GM21381 (cell line): ENCODE measurements at regions not wholly inside any gene's neighbourhood (a gene's known extent, or its start where the extent isn't known, plus 50 kb on each side); places are given as distances from the start of the nearest gene placed in this dataset.
"Not testable (repeated sequence)": the region's sequence is repeated elsewhere in the genome, so short reads cannot be mapped to it uniquely, and the experiment has no call there.

Source experiments
- ATAC-seq: cut with Tn5 transposase; IDR thresholded peaks from one replicate; pipeline ENCODE4 v1.9.1; 2021; ENCODE audit warnings: mild to moderate bottlenecking, moderate library complexity; ENCODE audit not compliant: unreplicated experiment

- ATAC-seq, result no peak
These were observed 138.6 kb upstream of the AFDN start for GRCh38 chr6:167688123-167688522.

DNA sequence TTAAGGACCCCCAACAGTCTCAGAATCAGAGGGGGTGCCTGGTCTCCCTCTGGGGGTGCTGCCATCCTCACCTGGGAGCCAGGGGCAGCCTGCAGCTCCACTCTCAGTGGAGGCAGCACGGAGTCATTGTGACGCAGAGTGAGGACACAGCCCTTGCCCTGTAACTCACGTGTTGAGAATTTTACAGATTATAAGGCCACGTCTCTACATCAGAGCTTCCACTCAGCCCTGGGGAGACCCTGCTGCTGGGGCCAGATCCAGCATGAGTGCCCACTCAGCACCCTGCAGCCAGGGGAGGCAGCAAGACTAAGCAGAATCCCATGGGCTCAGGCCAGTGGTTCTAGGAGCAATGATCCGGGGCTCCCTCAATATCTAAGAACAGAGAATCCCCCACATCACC, 137.4 kb upstream of the AFDN start:
- ATAC-seq, result no peak

DNA sequence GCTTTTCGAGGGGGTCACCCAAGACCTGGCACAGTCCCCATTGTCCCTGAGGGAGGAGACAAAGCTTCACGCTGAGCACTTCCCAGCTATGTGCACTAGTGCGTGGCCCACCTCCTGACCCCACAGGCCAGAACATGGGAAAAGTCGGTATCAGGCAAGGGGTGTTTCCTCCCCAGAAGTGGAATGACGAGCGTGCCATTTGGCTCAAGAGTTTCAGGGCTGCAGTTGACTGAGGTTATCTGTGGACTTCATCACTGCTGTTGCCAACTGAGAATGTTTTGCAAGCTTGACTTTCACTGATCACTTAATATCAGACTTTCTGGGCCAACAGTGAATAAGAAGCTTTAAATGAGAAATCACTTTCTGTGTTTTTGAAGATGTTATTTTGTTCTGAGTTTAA, 137.0 kb upstream of the AFDN start:
- no peak for ATAC-seq

DNA sequence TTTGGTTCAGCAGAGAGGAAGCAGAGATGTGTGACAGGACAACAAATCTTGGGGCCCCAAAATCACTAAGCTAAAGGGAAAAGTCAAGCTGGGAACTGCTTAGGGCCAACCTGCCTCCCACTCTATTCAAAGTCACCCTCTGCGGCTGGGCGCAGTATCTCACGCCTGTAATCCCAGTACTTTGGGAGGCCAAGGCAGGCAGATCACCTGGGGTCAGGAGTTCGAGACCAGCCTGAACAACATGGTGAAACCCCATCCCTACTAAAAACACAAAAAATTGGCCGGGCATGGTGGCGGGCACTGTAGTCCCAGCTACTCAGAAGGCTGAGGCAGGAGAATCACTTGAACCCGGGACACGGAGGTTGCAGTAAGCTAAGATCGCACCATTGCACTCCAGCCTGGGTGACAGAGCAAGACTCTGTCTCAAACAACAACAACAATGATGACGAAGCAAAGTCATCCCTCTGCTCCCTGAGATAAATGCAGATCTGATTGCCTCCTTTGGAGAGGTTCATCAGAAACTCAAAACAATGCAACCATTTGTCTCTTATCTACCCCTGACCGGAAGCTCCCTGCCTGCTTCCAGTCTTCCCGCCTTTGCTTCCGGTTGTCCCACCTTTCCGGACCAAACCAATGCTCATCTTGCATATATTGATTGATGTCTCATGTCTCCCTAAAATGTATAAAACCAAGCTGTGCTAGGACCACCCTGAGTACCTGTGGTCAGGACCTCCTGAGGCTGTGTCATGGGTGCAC, 136.4 kb upstream of the AFDN start:
- not testable (repeated sequence) for ATAC-seq

DNA sequence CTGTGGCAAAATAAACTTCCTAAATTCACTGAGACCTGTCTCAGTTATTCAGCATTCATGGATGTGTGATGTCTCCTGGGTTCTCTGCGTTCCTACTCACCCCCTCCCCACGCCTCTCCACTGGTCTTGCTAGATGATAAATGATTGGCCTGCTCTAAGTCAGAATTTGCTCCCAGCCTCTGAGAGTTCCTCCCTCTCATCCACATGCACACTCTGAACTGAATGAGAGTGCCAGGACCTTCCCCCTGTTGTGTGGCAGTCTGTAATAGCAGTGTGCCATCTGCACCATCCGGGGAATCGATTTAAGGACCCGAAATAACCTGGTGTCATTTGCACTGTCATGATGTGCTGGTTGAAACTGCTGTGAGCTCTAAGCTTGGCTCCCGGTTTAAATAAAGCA, 135.8 kb upstream of the AFDN start:
- no peak for ATAC-seq

DNA sequence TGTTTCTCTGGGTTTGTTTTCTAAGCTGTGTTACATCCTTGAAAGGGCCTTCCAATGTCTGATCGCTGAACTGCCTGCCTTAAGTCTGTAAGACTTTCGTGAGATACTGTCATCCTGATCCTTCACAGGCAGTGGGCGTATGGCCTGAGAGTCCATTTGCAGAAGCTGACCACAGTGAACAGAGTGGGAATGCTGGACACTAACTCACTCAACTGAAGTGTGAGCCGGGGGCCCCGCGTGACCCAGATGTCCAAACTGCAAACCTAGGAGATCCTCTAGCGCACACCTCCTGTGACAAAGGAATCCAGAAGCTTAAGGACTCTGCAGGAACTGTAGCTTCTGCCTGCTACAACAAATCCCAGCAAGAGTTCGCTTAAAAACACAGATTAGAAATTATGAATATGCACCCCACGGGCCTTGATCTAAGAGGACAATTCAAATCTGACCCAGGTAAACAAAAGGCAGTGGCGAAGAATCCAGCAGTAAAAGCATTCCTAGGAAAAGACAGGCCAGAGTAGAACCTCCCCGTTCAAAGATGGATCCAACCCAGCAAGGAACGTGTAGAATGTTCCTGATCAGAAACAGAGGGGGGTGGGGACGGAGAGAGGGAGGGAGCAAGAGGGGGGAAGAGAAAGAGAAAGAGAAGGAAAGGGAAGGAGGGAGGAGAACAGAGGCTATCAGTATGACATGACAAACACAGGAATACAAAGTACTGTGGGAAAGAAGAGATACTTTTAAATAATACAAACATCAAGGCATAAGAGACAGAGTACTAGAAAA, 135.0 kb upstream of the AFDN start:
- ATAC-seq, result no peak

DNA sequence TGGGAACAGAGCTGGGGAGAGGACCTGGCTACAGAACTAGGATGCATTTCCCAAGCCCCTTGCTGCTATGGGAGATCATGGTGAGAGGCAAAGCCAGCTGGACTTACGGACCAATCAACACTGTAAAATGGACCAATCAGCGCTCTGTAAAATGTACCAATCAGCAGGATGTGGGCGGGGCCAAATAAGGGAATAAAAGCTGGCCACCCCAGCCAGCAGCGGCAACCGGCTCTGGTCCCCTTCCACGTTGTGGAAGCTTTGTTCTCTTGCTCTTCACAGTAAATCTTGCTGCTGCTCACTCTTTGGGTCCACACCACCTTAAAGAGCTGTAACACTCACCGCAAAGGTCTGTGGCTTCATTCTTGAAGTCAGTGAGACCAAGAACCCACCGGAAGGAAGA, 133.2 kb upstream of the AFDN start:
- not testable (repeated sequence) for ATAC-seq

GRCh38 chr6:167695831-167696230, 130.9 kb upstream of the AFDN start:
- ATAC-seq, result no peak

GRCh38 chr6:167696296-167696695, 130.4 kb upstream of the AFDN start:
- no peak for ATAC-seq

DNA sequence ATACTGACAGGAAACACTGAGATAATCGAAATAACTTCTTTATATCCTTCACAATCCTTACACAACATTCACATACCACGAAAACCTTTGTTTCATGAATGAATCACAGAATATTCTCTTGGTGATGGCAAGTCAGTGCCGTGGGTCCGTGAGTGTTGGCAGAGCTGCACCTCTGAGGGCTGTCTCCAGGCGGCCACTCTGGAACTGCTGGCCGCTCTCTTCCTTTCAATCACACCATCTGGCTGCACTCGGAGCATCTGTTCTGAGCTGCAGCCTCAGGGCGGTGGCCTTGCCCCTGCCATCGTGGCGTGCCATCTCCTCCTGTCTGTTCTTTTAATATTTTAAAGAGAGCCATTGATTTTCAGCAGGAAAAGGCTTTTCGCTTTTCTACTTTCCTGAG, 129.4 kb upstream of the AFDN start:
- ATAC-seq, result no peak

DNA sequence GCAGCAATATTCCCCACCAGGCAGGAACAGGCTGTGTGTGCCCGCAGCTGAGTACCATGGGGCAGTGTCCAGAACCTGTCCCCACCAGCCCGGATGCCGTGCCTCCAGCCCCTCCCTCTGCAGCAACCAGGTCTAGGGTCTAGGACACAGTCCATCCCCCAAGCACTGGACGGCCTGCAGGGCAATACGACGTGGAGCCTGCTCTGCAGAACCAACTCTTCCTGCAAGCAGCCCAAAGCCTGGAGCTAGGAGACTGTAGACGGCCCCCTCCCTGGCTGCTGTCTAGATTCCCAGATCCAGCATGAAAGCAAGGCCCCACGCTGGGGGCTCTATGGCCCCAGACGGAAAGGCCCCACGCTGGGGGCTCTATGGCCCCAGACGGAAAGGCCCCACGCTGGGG, 128.2 kb upstream of the AFDN start:
- ATAC-seq, result no peak

GRCh38 chr6:167699141-167699931, 127.4 kb upstream of the AFDN start:
- peak; percentile 90 for ATAC-seq

- ATAC-seq, result no peak
These were observed 126.5 kb upstream of the AFDN start for GRCh38 chr6:167700199-167700598.

DNA sequence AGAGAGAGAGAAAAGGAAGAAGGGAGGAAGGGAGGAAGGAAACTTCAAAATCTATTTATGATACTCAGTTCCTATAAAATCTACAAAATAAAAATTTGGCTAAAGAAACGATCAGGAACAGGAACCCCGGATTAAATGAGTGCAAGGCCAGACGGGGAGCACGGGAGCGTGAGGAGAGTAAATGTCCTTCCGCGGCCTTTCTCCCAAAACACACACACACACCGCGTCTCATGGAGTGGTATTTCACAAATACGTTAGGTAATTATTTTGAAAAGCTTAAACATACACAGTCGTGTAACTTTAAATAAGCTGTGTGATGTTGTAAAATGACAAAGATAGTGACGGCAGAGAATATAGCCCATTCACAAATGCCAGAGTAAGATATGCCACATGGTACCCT, 125.7 kb upstream of the AFDN start:
- ATAC-seq, result no peak

- no peak for ATAC-seq
These were observed 124.4 kb upstream of the AFDN start for GRCh38 chr6:167702241-167702827.

GRCh38 chr6:167703347-167703746, 123.4 kb upstream of the AFDN start:
- ATAC-seq, result no peak

- ATAC-seq, result no peak
These were observed 122.9 kb upstream of the AFDN start for GRCh38 chr6:167703781-167704180.

DNA sequence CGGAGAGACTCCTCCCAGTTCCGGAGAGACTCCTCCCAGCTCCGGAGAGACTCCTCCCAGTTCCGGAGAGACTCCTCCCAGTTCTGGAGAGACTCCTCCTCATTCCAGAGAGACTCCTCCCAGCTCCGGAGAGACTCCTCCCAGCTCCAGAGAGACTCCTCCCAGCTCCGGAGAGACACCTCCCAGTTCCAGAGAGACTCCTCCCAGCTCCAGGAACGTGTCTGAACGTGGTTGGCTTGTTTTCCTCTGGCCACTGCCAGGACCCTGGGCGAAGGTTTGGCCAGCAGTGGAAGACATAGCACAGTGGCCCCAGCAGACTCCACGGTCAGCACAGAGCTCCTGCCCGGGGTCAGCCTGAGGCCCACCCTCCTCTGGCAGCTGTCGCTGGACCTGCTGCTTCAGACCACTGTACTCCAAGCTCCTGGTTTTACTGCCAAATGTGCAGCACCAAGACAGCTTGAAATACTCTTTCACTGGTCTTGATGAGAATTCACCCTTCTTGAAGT, 122.3 kb upstream of the AFDN start:
- no peak for ATAC-seq

DNA sequence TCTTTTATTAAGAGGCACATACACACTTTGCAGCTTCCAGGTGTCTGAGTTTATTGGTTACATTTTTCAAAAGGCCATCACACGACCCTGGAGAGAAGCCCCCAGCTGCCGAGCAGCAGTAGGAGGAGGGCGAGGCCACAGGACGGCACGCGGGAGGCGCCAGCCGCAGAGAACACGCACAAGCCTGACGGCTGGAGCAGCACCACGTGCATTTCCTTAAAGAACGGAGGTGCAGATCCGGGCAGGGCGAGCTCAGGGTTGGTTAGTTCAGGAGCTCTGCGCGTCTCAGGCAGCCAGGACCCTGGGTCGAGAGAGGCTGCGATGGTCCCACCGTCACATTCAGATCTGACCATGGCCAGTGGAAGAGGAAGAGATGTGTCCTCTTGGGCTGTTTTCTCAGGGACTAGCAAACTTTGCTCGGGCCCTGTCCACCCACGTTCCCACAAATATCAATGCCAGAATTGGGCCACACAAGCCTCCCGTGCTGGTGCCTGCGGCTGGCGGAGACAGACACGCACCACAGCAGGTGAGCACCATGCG, 121.4 kb upstream of the AFDN start:
- ATAC-seq, result no peak

- peak; percentile 96 for ATAC-seq
These were observed 120.2 kb upstream of the AFDN start for GRCh38 chr6:167706313-167707109.
